ENCODE measurements at regions not wholly inside any gene's neighbourhood (a gene's known extent, or its start where the extent isn't known, plus 50 kb on each side); places are given as distances from the start of the nearest gene placed in this dataset.

- TF ChIP-seq CTCF (IDR thresholded peaks at IDR 0.05) (no peak), EP300 (IDR thresholded peaks at IDR 0.05) (no peak)
Measured at GRCh38 chr5:52427615-52428014, 360.1 kb upstream of the ITGA1 start.

Data from stomach (tissue), 4 donors.